ENCODE measurements at regions not wholly inside any gene's neighbourhood (a gene's known extent, or its start where the extent isn't known, plus 50 kb on each side); places are given as distances from the start of the nearest gene placed in this dataset.
"Not testable (repeated sequence)": the region's sequence is repeated elsewhere in the genome, so short reads cannot be mapped to it uniquely, and the experiment has no call there.

DNA sequence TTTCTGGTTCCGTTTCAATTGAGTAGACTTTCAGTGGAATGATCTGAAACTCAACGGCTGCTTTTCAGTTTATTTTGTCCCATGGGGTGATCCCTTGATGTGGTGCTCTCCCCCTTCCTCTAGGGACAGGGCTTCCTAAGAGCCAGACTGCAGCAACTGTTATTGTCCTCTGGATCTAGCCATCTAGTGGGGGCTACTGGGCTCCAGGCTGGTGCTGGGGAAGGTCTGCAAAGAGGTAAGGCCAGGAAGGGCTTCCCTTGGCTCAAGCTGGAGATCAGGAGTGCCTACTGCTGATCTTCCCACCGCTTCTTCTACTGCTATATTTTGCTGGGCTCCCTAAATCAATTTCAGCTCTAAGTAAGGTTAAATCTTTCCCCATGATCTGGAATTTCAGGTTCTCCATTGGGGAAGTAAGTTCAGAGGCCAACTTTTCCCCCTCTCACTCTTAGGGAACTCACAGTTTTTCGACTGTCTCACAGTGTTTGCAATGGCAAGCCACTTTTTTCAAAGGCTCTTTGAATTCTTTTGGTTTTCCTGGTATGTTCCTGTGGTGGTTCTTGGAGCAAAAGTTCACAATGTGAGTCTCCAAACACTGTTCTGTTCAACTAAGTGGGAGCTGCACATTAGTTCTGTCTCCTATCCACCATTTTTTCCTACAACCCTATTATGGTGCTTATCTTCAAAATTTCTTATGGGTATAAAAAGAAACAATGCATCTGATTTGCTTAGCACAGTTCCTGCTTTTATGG is 286.2 kb upstream of the EXOC2 start:
- TF ChIP-seq, protein P1, sequence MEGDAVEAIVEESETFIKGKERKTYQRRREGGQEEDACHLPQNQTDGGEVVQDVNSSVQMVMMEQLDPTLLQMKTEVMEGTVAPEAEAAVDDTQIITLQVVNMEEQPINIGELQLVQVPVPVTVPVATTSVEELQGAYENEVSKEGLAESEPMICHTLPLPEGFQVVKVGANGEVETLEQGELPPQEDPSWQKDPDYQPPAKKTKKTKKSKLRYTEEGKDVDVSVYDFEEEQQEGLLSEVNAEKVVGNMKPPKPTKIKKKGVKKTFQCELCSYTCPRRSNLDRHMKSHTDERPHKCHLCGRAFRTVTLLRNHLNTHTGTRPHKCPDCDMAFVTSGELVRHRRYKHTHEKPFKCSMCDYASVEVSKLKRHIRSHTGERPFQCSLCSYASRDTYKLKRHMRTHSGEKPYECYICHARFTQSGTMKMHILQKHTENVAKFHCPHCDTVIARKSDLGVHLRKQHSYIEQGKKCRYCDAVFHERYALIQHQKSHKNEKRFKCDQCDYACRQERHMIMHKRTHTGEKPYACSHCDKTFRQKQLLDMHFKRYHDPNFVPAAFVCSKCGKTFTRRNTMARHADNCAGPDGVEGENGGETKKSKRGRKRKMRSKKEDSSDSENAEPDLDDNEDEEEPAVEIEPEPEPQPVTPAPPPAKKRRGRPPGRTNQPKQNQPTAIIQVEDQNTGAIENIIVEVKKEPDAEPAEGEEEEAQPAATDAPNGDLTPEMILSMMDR (IDR thresholded peaks at IDR 0.05; ENCODE audit: insufficient read depth, low read depth, low read length, missing control alignments) = no peak
- H3K4me3 ChIP-seq (ENCODE audit: low read length) = no peak overlapping the region
- no peak for DNase-seq (ENCODE audit: low read depth)

DNA sequence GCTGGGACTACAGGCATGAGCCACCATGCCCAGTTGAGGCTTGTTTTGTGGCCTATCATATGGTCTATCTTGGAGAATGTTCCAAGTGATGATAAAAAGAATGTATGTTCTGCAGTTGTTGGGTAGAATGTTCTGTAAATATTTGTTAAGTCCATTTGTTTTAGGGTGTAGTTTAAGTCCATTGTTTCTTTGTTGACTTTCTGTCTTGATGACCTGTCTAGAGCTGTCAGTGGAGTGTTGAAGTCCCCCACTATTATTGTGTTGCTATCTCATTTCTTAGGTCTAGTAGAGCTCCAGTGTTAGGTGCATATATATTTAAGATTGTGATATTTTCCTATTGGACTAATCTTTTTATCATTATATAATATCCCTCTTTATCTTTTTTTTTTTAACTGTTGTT is 284.3 kb upstream of the EXOC2 start:
- not testable (repeated sequence) for H3K4me3 ChIP-seq (ENCODE audit: low read length); DNase-seq (ENCODE audit: low read depth)

GRCh38 chr6:971981-972640 is 279.2 kb upstream of the EXOC2 start:
- no peak overlapping the region for H3K4me3 ChIP-seq (ENCODE audit: low read length)
- DNase-seq (ENCODE audit: low read depth) = peak; percentile 18
- TF ChIP-seq, protein P1 (IDR thresholded peaks at IDR 0.05; ENCODE audit: insufficient read depth, low read depth, low read length, missing control alignments) = no peak

- TF ChIP-seq, protein P1 (IDR thresholded peaks at IDR 0.05; ENCODE audit: insufficient read depth, low read depth, low read length, missing control alignments) = no peak
- H3K4me3 ChIP-seq (ENCODE audit: low read length) = no peak overlapping the region
- DNase-seq (ENCODE audit: low read depth) = no peak
Measured at GRCh38 chr6:968791-969190, 275.9 kb upstream of the EXOC2 start.

GRCh38 chr6:967701-968100 is 274.8 kb upstream of the EXOC2 start:
- no peak for DNase-seq (ENCODE audit: low read depth)
- TF ChIP-seq, protein P1 (IDR thresholded peaks at IDR 0.05; ENCODE audit: insufficient read depth, low read depth, low read length, missing control alignments) = no peak

GRCh38 chr6:965343-965742 is 272.4 kb upstream of the EXOC2 start:
- DNase-seq (ENCODE audit: low read depth) = no peak
- H3K4me3 ChIP-seq (ENCODE audit: low read length) = no peak overlapping the region
- TF ChIP-seq, protein P1 (IDR thresholded peaks at IDR 0.05; ENCODE audit: insufficient read depth, low read depth, low read length, missing control alignments) = no peak

More at GRCh38 chr6:967701-968100, 274.8 kb upstream of the EXOC2 start:
- H3K4me3 ChIP-seq (ENCODE audit: low read length) = no peak overlapping the region

- TF ChIP-seq, protein P1 (IDR thresholded peaks at IDR 0.05; ENCODE audit: insufficient read depth, low read depth, low read length, missing control alignments) = no peak
Measured at GRCh38 chr6:963456-963855, 270.5 kb upstream of the EXOC2 start.

More at GRCh38 chr6:963456-963855, 270.5 kb upstream of the EXOC2 start:
- no peak for DNase-seq (ENCODE audit: low read depth)
- H3K4me3 ChIP-seq (ENCODE audit: low read length) = no peak overlapping the region
